IPS-NIHi7 (cell line): ENCODE measurements at regions not wholly inside any gene's neighbourhood (a gene's known extent, or its start where the extent isn't known, plus 50 kb on each side); places are given as distances from the start of the nearest gene placed in this dataset.
"Not testable (repeated sequence)": the region's sequence is repeated elsewhere in the genome, so short reads cannot be mapped to it uniquely, and the experiment has no call there.

Experiments
- DNase-seq: peaks from one replicate; pipeline ENCODE4 v3.0.0; 2012; ENCODE audit warnings: mixed read lengths; ENCODE audit errors: extremely low spot score

- no peak for DNase-seq
Observed at GRCh38 chr2:194103941-194104659, 1552.9 kb upstream of the SLC39A10 start.

DNA sequence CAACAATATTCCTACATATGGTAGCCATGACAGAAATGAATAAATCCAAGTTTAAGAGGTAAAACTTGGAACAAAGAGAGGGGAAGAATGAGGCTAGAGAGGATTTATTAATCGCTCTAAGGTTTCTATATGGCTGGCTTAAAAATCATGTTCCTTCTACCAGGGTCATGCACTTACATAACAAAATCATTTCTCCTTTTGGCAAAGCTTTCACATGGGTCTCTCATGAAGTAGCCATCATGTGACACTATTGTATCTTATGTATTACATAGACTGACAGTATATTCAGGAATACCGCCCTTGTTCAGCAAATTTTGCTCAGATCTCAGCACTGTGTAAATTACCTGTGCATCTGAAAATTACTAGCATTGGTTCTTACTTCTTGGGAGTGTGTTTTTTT is 1554.5 kb upstream of the SLC39A10 start:
- DNase-seq = no peak

DNA sequence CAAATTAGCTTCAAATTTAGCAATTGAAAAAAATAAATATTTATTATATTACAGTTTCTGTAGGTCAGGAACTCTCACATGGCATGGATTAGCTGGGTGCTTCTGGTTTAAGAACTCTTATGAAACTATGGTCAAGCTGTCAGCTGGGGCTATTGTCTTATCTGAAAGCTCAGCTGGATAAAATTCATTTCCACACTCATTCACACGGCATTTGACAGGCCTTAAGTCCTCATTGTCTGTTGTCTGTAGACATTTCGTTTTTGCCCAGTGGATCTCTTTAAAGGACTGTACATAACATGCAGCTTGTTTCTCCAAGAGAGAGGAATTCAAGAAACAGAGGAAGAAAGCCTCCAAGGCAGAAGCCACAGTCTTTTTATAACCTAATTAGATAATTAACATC is 1556.8 kb upstream of the SLC39A10 start:
- no peak for DNase-seq

GRCh38 chr2:194096402-194096801 is 1560.6 kb upstream of the SLC39A10 start:
- DNase-seq = no peak

GRCh38 chr2:194095359-194095758 is 1561.7 kb upstream of the SLC39A10 start:
- DNase-seq = no peak

GRCh38 chr2:194090251-194090905 is 1566.6 kb upstream of the SLC39A10 start:
- DNase-seq = no peak

- DNase-seq = no peak
Observed at GRCh38 chr2:194087089-194087958, 1569.7 kb upstream of the SLC39A10 start.

DNA sequence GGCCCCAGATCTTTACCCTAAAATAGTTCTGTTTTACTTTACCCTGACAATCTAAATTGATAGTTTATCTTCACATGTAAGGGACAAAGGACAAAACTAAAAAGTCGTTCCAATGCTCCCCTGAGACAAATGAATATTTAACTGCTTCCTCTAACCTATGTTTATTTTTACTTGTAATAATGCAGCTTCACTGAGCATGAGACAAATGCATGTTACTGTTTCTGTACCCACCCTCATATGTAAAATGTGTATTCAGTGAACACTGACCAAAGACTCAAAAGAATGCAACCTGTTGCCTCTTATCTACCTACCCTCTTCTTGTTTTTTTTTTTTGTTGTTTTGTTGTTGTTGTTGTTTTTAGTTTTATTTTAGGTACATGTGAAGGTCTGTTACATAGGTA is 1570.9 kb upstream of the SLC39A10 start:
- no peak for DNase-seq

GRCh38 chr2:194079989-194080388 is 1577.0 kb upstream of the SLC39A10 start:
- DNase-seq = no peak

DNA sequence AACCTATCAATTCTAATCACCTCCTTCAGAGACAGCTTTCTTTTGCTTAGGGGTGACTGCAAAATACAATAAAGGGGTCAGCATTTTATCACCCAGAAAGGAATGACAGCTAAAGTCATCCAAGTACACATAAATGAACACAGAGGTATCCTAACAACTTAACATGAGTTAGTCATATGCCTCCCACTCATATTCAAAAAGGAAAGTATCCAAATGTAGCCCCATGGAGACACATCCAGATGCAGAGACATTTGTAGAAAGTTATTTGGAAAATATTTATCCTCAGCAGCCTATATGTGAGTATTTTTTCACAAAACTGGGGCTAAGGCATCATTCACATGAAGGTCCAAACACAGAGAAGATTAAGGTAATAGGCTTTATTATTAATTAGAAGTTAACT is 1579.7 kb upstream of the SLC39A10 start:
- no peak for DNase-seq

DNA sequence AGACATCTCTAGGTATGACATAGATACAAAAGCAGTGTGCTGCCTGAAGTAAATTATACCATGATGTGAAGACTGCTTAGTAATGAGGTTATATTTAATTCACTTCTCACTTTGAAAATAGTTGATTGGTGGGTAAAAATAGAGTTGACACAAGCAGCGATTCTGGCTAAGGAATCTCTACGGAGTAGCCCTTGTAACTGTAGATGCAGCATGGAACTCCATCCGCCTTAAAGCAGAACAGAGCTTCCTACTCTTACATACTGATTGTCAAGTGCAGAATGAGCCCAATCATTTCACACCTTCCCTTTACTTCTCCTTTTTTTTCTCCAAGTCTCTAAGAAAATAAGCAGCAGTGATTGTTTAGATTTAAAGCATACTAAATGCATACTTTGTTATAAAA is 1594.6 kb upstream of the SLC39A10 start:
- DNase-seq = no peak

DNA sequence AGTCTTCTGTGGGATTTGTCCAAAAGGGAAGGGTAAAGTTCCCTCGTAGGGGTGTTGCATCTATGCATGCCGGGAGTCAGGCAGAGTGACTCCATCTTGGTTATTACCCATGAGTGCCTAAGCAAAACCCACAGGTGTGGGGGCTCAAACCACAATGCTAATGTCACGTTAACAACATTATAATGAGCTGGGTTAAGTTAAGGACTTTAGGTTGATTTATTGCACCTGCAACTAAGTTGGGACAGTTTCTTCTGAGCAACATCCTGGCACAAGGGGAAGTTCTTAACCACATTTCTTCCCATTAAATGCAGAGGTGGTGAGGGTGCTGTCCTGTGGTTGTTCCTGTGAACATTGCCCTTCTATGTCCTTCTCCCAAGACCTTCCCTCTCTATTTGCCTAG is 1596.8 kb upstream of the SLC39A10 start:
- no peak for DNase-seq

DNA sequence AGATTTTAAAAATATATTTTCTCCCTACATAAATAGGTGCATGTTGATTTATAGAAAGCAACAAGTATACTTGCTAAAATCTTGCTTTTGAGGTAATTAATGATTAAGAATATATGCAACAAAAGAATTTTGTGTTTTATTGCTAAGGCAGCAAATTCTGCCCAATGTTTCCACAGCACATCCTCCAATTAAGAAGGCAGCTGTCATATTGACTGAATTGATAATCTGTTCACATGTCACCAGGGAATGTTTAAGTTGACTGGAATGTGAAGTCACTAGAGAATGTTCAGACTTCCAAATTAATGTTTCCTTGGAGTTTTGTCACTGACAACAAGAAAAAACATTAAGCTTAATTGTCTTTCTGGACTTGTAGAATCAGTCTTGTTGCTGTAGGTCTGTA is 1602.7 kb upstream of the SLC39A10 start:
- no peak for DNase-seq

- no peak for DNase-seq
Observed at GRCh38 chr2:194044321-194044720, 1612.7 kb upstream of the SLC39A10 start.

- DNase-seq = not testable (repeated sequence)
Observed at GRCh38 chr2:194021130-194021529, 1635.9 kb upstream of the SLC39A10 start.

DNA sequence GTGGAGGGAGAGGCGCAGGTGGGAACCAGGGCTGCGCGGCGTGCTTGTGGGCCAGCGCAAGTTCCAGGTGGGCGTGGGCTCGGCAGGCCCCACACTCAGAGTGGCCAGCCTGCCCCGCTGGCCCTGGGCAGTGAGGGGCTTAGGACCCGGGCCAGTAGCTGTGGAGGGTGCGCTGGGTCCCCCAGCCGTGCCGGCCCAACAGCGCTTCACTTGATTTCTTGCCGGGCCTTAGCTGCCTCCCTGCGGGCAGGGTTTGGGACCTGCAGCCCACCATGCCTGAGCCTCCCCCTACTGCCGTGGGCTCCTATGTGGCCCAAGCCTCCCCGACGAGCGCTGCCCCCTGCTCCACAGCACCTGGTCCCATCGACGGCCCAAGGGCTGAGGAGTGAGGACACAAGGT is 1636.9 kb upstream of the SLC39A10 start:
- DNase-seq = no peak

DNA sequence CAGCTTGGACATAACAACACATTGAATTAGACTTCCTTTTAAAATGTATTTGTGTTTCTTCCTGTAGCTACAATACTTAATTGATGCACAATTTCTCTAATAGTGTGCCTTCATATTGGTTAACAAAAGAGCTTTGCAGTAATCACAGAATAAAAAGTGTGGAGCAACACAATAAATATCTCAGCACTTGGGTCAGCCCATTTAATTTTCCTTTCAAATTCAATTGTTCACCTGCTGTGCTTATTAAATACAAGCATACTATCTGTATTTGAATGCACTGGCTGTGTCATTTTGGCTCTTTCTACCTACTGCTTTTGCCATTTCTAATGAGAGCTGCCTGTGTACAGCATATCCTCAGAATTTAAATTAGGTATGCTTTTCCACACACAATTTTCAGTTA is 1641.3 kb upstream of the SLC39A10 start:
- no peak for DNase-seq

DNA sequence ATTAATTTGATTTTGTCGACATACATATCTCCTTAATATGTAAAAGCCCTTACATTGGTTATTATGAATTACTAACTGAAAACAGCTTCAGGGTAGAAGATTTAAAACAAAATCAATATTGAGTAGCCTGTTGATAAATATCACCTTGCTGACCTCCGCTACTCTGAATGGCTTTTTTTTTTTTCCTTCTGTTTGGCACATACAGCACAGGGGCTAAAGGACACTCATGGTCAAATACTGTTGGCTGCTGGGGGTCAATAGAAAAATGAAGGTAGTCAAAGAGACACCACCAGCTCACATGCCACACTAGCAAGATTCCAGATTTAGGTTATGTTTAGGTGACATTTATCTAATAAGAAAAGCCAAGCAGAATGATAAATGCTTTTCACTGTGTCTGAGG is 1642.4 kb upstream of the SLC39A10 start:
- DNase-seq = no peak

DNA sequence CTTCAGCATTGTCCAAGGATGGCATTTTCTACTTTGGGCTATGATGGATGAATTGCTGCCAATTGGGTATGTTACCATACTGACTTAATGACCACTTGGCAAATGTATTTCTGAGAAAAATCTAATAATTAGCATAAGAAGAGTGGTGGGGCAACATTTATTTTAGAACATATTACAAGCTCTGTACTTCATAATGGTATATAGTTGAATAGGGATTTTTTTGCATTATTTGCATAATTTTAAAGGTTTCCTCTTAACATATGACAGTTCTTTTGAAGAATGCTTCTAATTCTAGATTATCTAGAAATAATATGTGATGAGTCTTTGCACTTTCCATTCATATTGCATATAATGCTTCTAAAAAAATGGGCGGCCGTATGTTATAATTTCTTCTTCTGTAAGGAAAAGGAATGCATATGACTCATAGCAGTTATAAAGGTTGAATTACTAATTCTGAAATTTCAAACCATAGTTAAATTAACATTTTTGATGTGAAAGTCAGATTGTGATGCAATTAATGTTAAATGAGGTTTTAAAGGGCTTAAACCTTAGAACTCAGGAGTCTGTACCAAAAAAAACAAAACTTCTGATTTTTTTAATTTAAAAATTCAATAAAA is 1652.3 kb upstream of the SLC39A10 start:
- DNase-seq = no peak

DNA sequence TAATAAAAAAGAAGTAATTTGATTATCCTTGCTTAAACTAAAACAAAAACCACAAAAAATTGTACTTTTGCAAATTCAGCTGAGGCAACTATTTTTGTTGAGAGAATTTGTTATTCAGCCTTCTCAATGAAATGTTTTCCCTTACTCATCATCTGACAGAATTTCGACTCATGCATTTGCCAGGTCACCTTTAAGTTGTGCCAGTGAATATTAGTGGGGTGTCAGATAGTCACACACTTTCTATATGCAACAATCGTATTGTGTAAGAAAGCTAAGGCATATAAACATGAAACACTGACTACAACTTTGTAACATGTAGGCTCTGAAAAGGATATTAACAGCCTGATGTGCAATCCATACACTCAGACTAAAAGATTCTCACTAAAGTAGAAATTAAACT is 1653.1 kb upstream of the SLC39A10 start:
- no peak for DNase-seq

DNA sequence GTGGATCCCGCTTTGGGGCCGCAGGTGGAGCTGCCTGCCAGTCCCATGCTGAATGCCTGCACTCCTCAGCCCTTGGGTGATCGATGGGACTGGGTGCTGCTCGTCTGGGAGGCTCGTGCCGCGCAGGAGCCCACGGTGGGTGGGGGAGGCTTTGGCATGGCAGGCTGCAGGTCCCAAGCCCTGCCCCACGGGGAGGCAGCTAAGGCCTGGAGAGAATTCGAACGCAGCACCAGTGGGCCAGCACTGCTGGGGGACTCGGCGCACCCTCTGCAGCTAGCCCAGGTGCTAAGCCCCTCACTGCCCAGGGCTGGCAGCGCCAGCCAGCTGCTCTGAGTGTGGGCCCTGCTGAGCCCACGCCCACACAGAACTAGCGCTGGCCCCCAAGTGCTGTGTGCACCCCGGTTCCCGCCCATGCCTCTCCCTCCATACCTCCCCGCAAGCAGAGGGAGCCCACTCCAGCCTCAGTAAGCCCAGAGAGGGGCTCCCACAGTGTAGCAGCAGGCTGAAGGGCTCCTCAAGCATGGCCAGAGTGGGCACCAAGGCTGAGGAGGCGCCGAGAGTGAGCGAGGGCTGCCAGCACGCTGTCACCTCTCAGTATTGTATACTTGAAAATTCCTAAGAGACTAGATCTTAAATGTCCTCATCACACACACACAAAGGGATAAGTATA is 1654.2 kb upstream of the SLC39A10 start:
- no peak for DNase-seq

DNA sequence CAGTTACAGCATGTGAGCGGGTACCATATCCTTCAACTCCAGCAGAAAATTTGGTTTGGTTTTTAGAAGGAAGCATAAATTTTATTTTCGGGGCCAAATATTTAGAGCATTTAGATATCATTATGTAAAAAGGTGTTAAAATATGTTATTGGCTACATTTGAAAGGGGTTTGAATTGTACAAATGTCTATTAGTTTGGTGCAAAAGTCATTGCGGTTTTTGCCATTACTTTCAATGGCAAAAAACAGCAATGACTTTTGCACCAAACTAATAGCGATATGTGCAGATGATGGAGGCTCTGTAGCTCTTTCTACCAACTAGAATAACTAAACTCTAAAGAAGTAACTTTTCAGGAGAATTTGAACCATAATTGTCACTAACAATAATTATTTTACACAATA is 1666.2 kb upstream of the SLC39A10 start:
- no peak for DNase-seq
